ENCODE measurements at regions not wholly inside any gene's neighbourhood (a gene's known extent, or its start where the extent isn't known, plus 50 kb on each side); places are given as distances from the start of the nearest gene placed in this dataset.

DNA sequence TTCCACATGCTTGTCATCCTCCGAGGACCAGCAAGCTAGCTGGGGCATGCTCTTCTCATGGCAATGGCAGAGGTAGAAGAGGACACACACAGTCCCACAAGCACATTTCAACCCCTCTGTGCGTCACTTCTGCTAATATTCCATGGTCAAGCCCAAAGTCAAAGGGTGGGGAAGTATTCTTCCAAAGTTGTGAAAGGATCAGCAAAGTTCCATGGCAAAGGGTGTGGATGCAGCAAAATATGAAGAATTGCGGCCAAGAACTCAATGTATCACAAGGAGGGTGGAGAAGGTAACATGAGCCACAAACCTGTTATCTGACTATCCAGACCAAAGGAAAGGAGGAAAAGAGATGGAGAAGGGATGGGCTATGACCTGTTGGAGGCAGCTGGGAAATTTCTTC, 71.2 kb upstream of the SNRK start:
- no peak for DNase-seq
- Histone ChIP-seq H3K4me3 (ENCODE audit: low read depth in 1 of 2, low read length in 2 of 2) (no peak overlapping the region), H3K9ac (ENCODE audit: low read depth, low read length) (no peak overlapping the region), H2AFZ (ENCODE audit: low read depth, low read length) (no peak overlapping the region), H3K4me2 (ENCODE audit: insufficient read depth, low read length) (no peak overlapping the region), H3K36me3 (ENCODE audit: insufficient read depth, low read length) (no peaks in the 10 kb centered on the region), H4K20me1 (ENCODE audit: insufficient read depth, low read length) (no peaks in the 10 kb centered on the region), H3K27ac (ENCODE audit: low read length) (no peak overlapping the region), H3K27me3 (ENCODE audit: insufficient read depth, low read length, poor library complexity) (peaks cover 2% of the 10 kb centered on the region), H3K9me3 (ENCODE audit: insufficient read depth, low read length, severe bottlenecking) (no peaks in the 10 kb centered on the region), H3K4me1 (ENCODE audit: insufficient read depth, low read length) (no peaks in the 10 kb centered on the region), H3K79me2 (ENCODE audit: insufficient read depth, low read length) (no peaks in the 10 kb centered on the region)
- ATAC-seq (ENCODE audit: insufficient read depth, low read depth) = no peak
- TF ChIP-seq EZH2 (IDR thresholded peaks at IDR 0.05; ENCODE audit: borderline replicate concordance, low read depth, low read length, severe bottlenecking) = no peak
- TF ChIP-seq, protein P1, sequence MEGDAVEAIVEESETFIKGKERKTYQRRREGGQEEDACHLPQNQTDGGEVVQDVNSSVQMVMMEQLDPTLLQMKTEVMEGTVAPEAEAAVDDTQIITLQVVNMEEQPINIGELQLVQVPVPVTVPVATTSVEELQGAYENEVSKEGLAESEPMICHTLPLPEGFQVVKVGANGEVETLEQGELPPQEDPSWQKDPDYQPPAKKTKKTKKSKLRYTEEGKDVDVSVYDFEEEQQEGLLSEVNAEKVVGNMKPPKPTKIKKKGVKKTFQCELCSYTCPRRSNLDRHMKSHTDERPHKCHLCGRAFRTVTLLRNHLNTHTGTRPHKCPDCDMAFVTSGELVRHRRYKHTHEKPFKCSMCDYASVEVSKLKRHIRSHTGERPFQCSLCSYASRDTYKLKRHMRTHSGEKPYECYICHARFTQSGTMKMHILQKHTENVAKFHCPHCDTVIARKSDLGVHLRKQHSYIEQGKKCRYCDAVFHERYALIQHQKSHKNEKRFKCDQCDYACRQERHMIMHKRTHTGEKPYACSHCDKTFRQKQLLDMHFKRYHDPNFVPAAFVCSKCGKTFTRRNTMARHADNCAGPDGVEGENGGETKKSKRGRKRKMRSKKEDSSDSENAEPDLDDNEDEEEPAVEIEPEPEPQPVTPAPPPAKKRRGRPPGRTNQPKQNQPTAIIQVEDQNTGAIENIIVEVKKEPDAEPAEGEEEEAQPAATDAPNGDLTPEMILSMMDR (IDR thresholded peaks at IDR 0.05; ENCODE audit: borderline replicate concordance, extremely low read depth, low read length, poor library complexity, severe bottlenecking) = no peak

DNA sequence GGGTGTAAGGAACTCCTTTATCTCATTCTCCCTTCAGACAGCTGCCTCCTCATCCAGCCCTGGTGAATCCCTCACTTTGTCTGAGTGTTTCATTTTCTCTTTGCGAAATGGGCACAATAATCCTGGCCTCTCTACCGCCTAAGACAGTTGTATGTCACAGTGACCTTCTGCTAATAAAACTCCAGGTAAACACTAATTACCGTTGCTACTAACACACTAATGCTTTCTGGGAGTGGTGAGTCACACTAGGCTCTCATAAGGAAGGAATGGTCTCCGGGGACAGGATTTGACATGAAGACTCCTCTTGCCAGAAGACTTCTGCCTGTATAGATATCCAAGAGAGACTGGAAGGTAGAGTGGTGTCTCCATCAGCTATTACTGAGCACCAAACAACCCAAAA, 71.7 kb upstream of the SNRK start:
- no peak overlapping the region for H3K4me3 ChIP-seq (ENCODE audit: low read depth in 1 of 2, low read length in 2 of 2)
- H3K79me2 ChIP-seq (ENCODE audit: insufficient read depth, low read length) = no peaks in the 10 kb centered on the region
- ATAC-seq (ENCODE audit: insufficient read depth, low read depth) (no peak), DNase-seq (no peak)
- no peak for TF ChIP-seq EZH2 (IDR thresholded peaks at IDR 0.05; ENCODE audit: borderline replicate concordance, low read depth, low read length, severe bottlenecking)
- TF ChIP-seq, protein P1 (IDR thresholded peaks at IDR 0.05; ENCODE audit: borderline replicate concordance, extremely low read depth, low read length, poor library complexity, severe bottlenecking) = no peak
- no peak overlapping the region for H3K27ac ChIP-seq (ENCODE audit: low read length)
- H4K20me1 ChIP-seq (ENCODE audit: insufficient read depth, low read length) = no peaks in the 10 kb centered on the region
- H3K9me3 ChIP-seq (ENCODE audit: insufficient read depth, low read length, severe bottlenecking) = no peaks in the 10 kb centered on the region
- no peak overlapping the region for H3K4me2 ChIP-seq (ENCODE audit: insufficient read depth, low read length)
- H3K36me3 ChIP-seq (ENCODE audit: insufficient read depth, low read length) = no peaks in the 10 kb centered on the region
- H3K27me3 ChIP-seq (ENCODE audit: insufficient read depth, low read length, poor library complexity) = peaks cover 2% of the 10 kb centered on the region
- H3K9ac ChIP-seq (ENCODE audit: low read depth, low read length) = no peak overlapping the region
- no peaks in the 10 kb centered on the region for H3K4me1 ChIP-seq (ENCODE audit: insufficient read depth, low read length)
- H2AFZ ChIP-seq (ENCODE audit: low read depth, low read length) = no peak overlapping the region

DNA sequence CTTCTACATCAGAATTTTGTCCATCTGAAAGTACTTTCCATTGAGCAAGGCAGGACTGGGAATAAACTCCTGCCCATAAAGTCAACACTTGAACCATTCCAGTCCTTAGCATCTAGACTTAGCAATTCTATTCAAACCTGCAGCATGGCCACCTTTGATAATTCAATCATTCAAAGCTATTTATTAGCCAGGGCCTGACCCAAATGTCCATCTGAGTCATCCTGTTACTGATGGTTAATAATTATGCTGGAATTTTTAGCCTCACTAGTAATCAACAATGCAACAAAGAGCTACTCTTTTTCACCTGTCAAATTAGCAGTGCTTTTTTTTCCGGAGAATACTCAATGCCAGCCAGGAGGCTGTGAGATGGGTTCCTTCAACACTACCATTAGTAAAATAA, 72.7 kb upstream of the SNRK start:
- no peak overlapping the region for H3K9ac ChIP-seq (ENCODE audit: low read depth, low read length)
- peaks cover 2% of the 10 kb centered on the region for H3K27me3 ChIP-seq (ENCODE audit: insufficient read depth, low read length, poor library complexity)
- ATAC-seq (ENCODE audit: insufficient read depth, low read depth) (no peak), DNase-seq (no peak)
- TF ChIP-seq EZH2 (IDR thresholded peaks at IDR 0.05; ENCODE audit: borderline replicate concordance, low read depth, low read length, severe bottlenecking) = no peak
- TF ChIP-seq, protein P1 (IDR thresholded peaks at IDR 0.05; ENCODE audit: borderline replicate concordance, extremely low read depth, low read length, poor library complexity, severe bottlenecking) = no peak
- H4K20me1 ChIP-seq (ENCODE audit: insufficient read depth, low read length) = no peaks in the 10 kb centered on the region
- no peaks in the 10 kb centered on the region for H3K79me2 ChIP-seq (ENCODE audit: insufficient read depth, low read length)
- no peak overlapping the region for H3K4me3 ChIP-seq (ENCODE audit: low read depth in 1 of 2, low read length in 2 of 2)
- H3K4me2 ChIP-seq (ENCODE audit: insufficient read depth, low read length) = no peak overlapping the region
- no peaks in the 10 kb centered on the region for H3K36me3 ChIP-seq (ENCODE audit: insufficient read depth, low read length)
- H3K27ac ChIP-seq (ENCODE audit: low read length) = no peak overlapping the region
- no peak overlapping the region for H2AFZ ChIP-seq (ENCODE audit: low read depth, low read length)
- no peaks in the 10 kb centered on the region for H3K4me1 ChIP-seq (ENCODE audit: insufficient read depth, low read length)
- no peaks in the 10 kb centered on the region for H3K9me3 ChIP-seq (ENCODE audit: insufficient read depth, low read length, severe bottlenecking)
